HFFc6 (cell line): ENCODE measurements at regions not wholly inside any gene's neighbourhood (a gene's known extent, or its start where the extent isn't known, plus 50 kb on each side); places are given as distances from the start of the nearest gene placed in this dataset.

Experiments
- DNase-seq: peaks from one replicate; pipeline ENCODE4 v3.0.0-alpha.2; 2018
- H3K27ac Mint-ChIP-seq: 2 replicates; pipeline ENCODE4 v1.8.0; 2020; ENCODE audit warnings: mild to moderate bottlenecking, mixed read lengths
- H3K27me3 Mint-ChIP-seq: 2 replicates; pipeline ENCODE4 v1.8.0; 2021; ENCODE audit warnings: mild to moderate bottlenecking, moderate library complexity, mixed read lengths; ENCODE audit not compliant: insufficient read depth
- H3K36me3 Mint-ChIP-seq: 2 replicates; pipeline ENCODE4 v1.8.0; 2021; ENCODE audit warnings: low read depth, mixed read lengths
- H3K4me1 Mint-ChIP-seq: 2 replicates; pipeline ENCODE4 v1.8.0; 2020; ENCODE audit warnings: low read depth, mixed read lengths
- H3K4me3 Mint-ChIP-seq: 2 replicates; pipeline ENCODE4 v1.8.0; 2020; ENCODE audit warnings: mild to moderate bottlenecking, moderate library complexity, mixed read lengths
- H3K9me3 Mint-ChIP-seq: 2 replicates; pipeline ENCODE4 v1.8.0; 2020; ENCODE audit warnings: mild to moderate bottlenecking, mixed read lengths
- CTCF ChIP-seq: fragments of 200-600 bp; sonication (generic); IDR thresholded peaks from 2 replicates; pipeline ENCODE4 v1.5.0; 2021; ENCODE audit warnings: antibody characterized with exemption, mild to moderate bottlenecking

DNA sequence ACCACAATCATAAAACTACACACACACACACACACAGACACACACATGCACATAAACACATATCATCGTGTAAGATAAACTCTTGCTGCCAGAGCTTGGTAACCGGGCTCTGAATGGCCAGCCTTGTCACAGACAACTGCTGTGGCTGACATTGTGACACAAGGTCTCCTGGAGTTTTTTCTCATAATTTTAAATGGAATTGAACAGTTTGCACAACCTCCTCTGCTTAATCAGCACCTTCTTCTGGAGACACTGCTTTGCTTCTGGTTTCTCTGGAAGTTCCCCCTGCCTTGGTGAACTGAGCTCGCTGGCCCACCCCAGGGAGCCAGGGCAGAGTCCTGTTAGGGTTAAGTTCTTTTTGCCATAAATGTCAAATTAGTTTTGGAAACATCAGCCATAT lies 115.4 kb downstream of the UTP18 start:
- Mint-ChIP-seq H3K4me3 (no peak overlapping the region), H3K27ac (no peak overlapping the region), H3K4me1 (peaks cover 12% of the 10 kb centered on the region), H3K36me3 (no peaks in the 10 kb centered on the region), H3K27me3 (peaks cover 6% of the 10 kb centered on the region), H3K9me3 (no peaks in the 10 kb centered on the region)
- DNase-seq: no peak
- TF ChIP-seq CTCF: no peak

DNA sequence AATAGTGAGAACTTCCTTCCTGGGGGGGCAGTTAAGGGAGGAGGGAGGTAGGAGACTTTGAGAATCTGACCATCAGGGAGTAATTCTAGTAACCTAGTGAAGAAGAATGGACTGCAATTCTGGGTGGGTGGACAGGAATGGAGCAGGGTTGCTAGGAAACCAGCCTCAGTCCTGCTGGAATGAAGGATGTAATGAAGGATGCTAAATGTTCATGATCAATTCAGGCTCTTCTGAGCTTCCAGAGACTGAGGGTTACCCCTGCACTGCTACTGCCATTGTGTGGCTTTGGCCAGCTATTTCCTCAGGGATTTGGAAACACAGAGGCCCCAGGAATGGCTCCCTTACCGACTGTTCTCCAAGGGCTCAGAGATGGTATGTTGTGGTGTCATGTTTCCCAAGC lies 116.4 kb downstream of the UTP18 start:
- no peak overlapping the region for H3K4me3 Mint-ChIP-seq
- peaks cover 10% of the 10 kb centered on the region; the same call in 1 of the 2 replicates for H3K27me3 Mint-ChIP-seq
- no peak overlapping the region for H3K27ac Mint-ChIP-seq
- H3K9me3 Mint-ChIP-seq: no peaks in the 10 kb centered on the region
- no peak for TF ChIP-seq CTCF
- no peaks in the 10 kb centered on the region for H3K36me3 Mint-ChIP-seq
- DNase-seq: no peak
- peaks cover 8% of the 10 kb centered on the region for H3K4me1 Mint-ChIP-seq

DNA sequence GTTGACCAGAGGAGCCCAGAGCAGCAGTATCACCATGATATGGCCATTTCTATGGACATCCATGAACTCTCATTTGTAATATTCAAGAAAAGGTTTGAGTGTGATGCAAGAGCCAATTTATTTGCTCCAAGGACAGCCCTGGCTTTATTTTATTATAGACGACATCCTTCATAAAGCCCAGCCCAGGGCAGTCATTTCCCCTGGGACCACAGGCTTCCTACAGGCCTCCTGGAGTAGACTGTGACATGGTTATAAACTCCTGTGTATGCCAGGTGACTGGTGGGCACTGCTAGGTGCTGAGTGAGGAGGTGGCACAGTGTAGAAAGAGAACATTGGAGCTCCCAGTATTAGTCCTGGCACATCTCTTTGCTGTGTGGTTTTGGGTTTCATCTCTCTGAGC lies 120.9 kb downstream of the UTP18 start:
- no peak overlapping the region for H3K4me3 Mint-ChIP-seq
- H3K9me3 Mint-ChIP-seq: no peaks in the 10 kb centered on the region; the same call in 1 of the 2 replicates
- DNase-seq: no peak
- no peaks in the 10 kb centered on the region for H3K4me1 Mint-ChIP-seq
- no peak for TF ChIP-seq CTCF
- H3K36me3 Mint-ChIP-seq: no peaks in the 10 kb centered on the region
- H3K27me3 Mint-ChIP-seq: peaks cover 10% of the 10 kb centered on the region
- no peak overlapping the region for H3K27ac Mint-ChIP-seq

- Mint-ChIP-seq H3K4me1 (no peaks in the 10 kb centered on the region), H3K36me3 (no peaks in the 10 kb centered on the region), H3K27me3 (peaks cover 10% of the 10 kb centered on the region), H3K27ac (no peak overlapping the region), H3K9me3 (no peaks in the 10 kb centered on the region; the same call in 1 of the 2 replicates), H3K4me3 (no peak overlapping the region)
- DNase-seq: no peak
- TF ChIP-seq CTCF: no peak
Measured at GRCh38 chr17:51385208-51385607, 124.9 kb downstream of the UTP18 start.

DNA sequence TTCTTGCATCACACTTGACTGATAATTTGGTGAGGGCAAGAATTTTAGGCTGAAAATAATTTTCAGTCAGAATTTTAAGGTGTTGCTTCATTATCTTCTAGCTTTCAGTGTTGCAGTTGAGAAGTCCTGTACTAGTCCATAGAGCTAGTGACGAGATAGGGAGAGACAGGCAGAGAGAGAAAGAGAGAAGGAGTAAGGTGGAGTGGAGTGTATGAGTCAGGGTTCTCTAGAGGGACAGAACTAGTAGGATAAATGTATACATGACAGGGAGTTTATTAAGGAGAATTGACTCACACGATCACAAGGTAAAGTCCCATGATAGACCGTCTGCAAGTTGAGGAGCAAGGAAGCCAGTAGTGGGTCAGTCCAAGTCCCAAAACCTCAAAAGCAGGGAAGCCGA lies 127.2 kb downstream of the UTP18 start:
- no peak for DNase-seq
- Mint-ChIP-seq H3K27me3 (peaks cover 5% of the 10 kb centered on the region), H3K4me1 (no peaks in the 10 kb centered on the region), H3K9me3 (no peaks in the 10 kb centered on the region; the same call in 1 of the 2 replicates), H3K4me3 (no peak overlapping the region), H3K36me3 (no peaks in the 10 kb centered on the region), H3K27ac (no peak overlapping the region)
- TF ChIP-seq CTCF: no peak

DNA sequence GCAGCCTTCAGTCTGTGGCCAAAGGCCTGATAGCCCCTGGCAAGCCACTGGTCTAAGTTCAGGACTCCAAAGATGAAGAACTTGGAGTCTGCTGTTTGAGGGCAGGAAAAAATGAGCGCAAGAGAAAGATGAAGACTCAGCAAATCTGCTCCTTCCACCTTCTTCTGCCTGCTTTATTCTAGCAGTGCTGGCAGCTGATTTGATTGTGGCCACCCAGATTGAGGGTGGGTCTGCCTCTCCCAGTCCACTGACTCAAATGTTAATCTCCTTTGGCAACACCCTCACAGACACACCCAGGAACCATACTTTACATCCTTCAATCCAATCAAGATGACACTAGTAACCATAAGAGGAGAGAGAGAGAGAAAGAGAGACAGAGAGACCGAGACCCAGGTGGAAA lies 127.6 kb downstream of the UTP18 start:
- H3K27me3 Mint-ChIP-seq: peaks cover 5% of the 10 kb centered on the region
- no peaks in the 10 kb centered on the region; the same call in 1 of the 2 replicates for H3K9me3 Mint-ChIP-seq
- TF ChIP-seq CTCF: no peak
- H3K4me3 Mint-ChIP-seq: no peak overlapping the region
- H3K36me3 Mint-ChIP-seq: no peaks in the 10 kb centered on the region
- no peak for DNase-seq
- H3K4me1 Mint-ChIP-seq: no peaks in the 10 kb centered on the region
- no peak overlapping the region for H3K27ac Mint-ChIP-seq
